ENCODE measurements at regions not wholly inside any gene's neighbourhood (a gene's known extent, or its start where the extent isn't known, plus 50 kb on each side); places are given as distances from the start of the nearest gene placed in this dataset.
"Not testable (repeated sequence)": the region's sequence is repeated elsewhere in the genome, so short reads cannot be mapped to it uniquely, and the experiment has no call there.

DNA sequence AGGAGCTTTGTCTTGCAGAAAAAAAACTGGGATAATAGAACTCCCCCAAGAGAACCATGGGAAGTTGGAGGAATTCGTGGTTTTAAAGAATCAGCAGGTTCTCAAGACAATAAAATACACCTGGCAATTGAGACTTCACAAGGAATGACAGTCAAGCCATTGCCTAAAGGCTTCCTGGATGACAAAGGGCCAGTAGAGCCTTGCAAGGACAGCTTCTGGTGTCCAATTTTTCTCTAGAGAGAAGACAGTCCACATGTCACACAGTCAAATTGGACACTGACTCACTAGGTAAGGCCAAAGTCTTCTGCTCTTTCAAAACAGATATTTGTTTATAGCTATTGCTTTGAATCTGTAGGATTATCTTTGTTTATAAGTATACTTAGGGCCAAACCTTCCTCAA is 80.3 kb upstream of the BMP5 start:
- DNase-seq (ENCODE audit: low spot score), result no peak

DNA sequence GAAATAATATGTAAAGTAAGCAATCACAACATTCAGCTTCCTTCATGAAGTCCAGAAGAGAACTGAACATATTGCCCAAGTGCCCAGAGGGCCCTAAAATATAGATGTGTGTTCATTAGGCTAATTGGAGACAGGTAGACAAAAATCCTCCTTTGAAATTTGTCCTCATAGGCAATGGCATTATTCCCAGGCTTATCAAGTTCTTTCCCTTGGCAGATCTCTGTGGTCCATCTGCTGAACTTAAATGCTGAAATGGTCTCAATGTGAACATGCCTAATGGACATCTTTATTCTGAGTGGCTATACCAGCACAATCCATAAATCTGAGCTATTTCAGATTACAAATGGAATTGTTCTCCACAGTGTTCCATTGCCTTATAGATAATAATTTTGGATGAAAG is 79.0 kb upstream of the BMP5 start:
- no peak for DNase-seq (ENCODE audit: low spot score)

DNA sequence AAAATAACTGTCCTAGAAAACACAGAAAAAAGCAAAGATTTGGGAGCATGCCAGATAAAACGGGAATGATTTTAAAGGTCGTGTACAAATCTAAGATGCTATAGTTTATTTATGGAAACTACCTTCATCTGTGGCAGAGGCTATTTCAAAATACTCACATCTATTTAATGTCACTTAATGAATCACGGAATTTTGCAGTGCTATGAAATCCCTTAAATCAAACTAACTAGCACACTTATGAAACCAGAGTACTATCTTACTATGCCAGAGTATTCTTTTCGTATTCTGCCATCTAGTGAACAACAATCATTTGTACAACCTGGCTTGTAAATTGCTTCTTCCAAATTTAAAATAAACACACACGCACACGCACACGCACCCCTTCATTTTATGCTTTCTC is 77.9 kb upstream of the BMP5 start:
- DNase-seq (ENCODE audit: low spot score), result no peak

DNA sequence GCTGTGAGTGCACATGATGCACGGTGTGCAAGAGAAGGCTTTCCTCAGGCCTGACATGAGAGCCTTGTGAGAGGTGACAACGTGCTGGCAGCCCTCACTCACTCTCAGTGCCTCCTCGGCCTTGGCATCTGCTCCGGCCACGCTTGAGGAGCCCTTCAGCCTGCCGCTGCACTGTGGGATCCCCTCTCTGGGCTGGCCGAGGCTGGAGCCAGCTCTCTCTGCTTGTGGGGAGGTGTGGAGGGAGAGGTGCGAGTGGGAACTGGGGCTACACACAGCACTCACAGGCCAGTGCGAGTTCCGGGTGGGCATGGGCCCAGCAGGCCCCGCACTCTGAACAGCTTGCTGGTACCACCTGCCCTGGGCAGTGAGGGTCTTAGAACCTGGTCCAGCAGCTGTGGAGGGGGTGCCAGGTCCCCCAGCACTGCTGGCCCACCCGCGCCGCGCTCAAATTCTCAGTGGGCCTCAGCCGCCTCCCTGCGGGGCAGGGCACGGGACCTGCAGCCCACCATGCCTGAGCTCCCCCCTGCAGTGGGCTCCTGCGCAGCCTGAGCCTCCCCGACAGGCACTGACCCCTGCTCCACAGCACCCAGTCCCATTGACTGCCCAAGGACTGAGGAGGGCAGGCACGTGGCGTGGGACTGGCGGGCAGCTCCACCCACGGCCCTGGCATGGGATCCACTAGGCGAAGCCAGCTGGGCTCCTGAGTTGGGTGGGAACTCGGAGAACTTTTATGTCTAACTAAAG is 74.9 kb upstream of the BMP5 start:
- DNase-seq (ENCODE audit: low spot score), result no peak

DNA sequence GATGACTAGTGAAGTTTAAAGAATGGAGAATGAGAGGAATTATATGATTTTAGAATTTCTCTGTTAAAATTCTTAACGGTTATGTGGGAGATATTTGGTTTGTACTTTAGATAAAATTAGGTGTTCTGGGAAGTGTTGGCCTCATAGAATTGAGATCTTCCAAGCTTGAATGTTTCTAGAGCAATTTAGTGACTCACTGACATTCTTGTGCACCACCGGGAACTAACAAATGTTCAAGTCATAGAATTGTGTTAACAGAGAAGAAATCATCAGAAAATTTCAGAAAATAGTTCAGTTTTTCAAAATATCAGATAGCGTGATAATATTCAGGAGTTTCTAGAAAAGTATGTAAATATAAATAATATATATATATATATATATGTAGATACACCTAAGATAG is 67.9 kb upstream of the BMP5 start:
- no peak for DNase-seq (ENCODE audit: low spot score)

DNA sequence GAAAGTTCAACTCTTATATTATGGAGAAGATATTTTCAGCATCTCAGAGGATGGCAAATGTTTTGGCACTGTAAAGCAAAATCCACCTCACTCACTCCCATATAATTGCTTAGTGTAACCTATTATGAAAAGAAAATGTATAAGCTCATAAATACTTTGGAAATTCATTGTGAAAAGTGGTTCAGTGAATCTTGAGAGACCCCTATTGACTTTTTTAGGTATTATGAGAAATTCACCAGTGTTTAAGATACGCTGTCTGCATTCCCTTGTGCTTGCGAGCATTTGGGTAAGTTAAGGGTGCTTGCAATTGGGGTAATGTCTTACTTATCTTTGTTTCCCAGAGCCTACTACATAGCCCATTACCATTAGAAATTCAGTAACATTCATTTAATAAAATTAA is 66.3 kb upstream of the BMP5 start:
- no peak for DNase-seq (ENCODE audit: low spot score)

DNA sequence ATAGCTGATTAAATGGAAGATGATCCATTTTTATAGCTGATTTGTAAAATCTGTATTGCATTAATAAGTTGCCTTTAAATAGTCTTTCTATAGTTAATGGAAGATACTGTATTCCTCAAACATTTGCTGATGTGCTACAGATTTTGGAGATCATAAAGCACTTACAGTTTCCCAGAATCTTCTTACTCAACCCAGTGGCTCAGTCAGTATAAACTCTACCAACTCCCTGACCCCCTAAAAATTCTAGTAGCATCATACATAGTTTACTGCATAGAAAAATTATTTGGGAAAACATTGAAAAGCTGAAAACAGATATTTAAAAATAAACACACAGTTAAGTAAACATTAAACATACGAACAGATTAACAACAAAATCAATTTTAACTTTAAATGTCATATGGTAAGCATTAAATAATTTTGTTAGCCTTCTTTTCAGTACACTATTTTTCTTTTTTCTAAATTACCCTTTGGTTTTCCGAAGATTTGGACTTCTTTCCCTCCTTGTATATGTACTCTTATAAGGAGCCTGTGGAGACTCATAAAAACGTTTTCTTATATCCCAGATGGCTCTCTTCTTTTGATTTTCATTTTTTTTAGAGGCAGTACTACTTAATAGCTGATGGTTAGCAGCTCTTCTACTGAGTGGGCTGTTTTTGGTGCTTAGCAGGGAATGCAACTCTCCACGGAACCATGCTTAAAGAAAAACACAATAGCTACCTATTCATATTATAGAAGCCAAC is 62.7 kb upstream of the BMP5 start:
- no peak for DNase-seq (ENCODE audit: low spot score)

DNA sequence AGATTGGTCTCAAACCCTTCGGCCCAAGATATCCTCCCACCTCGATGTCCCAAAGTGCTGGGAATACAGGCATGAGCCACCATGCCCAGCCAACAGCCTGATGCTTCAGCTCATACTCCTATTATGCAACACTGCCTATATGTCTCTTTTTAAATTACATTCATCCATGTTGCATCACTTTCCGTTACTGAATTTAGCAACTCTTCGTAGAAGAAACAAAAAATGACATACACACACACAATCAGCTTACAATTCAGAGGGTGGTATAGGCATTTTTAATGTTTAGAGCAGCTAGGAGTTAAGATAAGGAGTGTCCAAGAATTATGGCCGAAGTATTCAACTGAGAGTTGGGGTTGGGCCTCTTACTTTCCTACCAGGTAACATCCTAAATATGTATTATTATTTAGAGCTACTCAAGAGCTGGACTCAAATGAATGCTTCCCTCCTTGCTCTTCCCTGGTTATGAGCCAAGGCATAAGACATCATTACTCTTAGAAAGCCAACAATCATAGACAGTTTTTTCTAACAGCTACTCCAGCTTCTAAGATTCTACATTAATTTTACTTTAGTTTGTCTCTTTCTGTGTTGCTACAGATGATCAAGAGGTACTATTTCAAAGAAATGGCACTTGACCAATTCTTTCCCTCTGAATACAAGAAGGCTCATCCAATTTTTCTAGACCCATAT is 62.0 kb upstream of the BMP5 start:
- DNase-seq (ENCODE audit: low spot score), result no peak

DNA sequence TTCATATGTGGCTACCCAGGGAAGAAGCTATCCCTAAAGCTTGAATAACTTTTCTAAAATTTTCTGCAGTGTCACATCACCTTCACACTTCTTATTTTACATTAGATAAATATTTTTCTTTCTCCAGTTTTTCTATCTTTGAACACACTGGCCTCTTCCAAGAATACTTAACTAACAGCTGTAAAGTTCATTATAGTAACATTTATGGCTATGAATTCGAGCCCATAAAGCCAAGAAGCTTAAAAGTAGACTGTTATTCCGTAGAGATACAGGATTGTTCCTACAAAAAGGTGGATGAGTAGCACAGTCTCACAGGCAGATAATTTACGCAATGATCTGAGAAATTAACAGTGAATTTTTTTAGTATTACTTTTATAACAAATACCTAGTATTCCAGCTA is 55.7 kb upstream of the BMP5 start:
- no peak for DNase-seq (ENCODE audit: low spot score)

DNA sequence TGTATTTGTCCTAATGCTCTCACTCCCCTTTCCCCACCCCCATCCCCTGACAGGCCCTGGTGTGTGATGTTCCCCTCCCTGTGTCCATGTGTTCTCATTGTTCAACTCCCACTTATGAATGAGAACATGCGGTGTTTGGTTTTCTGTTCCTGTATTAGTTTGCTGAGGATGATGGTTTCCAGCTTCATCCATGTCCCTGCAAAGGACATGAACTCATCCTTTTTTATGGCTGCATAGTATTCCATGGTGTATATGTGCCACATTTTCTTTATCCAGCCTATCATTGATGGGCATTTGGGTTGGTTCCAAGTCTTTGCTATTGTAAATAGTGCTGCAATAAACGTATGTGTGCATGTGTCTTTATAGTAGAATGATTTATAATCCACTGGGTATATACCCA is 52.3 kb upstream of the BMP5 start:
- not testable (repeated sequence) for DNase-seq (ENCODE audit: low spot score)

DNA sequence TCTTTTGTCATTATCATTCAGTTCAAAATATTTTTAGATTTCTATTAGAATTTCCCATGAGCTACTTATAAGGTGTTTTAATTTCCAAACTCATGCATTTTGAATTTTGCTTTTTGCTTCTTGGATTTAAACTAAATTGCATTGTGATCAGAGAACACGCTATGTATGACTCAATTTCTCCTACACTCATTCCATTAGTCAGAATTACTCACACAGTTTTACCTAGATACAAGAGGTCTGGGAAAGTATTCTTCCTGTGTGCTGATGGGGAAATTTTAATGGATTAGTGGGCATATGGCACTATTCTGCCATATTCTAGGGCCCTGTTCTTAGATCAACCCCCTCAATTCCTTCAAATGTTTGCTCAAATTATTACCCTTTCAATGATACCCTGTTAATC is 49.9 kb upstream of the BMP5 start:
- DNase-seq (ENCODE audit: low spot score), result no peak

Data from globus pallidus (tissue), 1 donor.